ENCODE measurements at regions not wholly inside any gene's neighbourhood (a gene's known extent, or its start where the extent isn't known, plus 50 kb on each side); places are given as distances from the start of the nearest gene placed in this dataset.

- H3K4me3 Mint-ChIP-seq (ENCODE audit: unreplicated experiment), result no peak overlapping the region
- DNase-seq (ENCODE audit: low spot score), result no peak
- no peaks in the 10 kb centered on the region for H3K4me1 Mint-ChIP-seq (ENCODE audit: unreplicated experiment)
- no peak overlapping the region for H3K27ac Mint-ChIP-seq (ENCODE audit: unreplicated experiment)
- H3K27me3 Mint-ChIP-seq (ENCODE audit: unreplicated experiment), result no peaks in the 10 kb centered on the region
- no peaks in the 10 kb centered on the region for H3K36me3 Mint-ChIP-seq (ENCODE audit: low read depth, unreplicated experiment)
- no peaks in the 10 kb centered on the region for H3K9me3 Mint-ChIP-seq (ENCODE audit: unreplicated experiment)
- TF ChIP-seq CTCF (IDR thresholded peaks at IDR 0.05; ENCODE audit: unreplicated experiment), result no peak
Observed at GRCh38 chr4:149112109-149112508, 669.9 kb upstream of the NR3C2 start.

- Mint-ChIP-seq H3K27ac (ENCODE audit: unreplicated experiment) (no peak overlapping the region), H3K9me3 (ENCODE audit: unreplicated experiment) (no peaks in the 10 kb centered on the region)
Observed at GRCh38 chr4:149110481-149110880, 668.3 kb upstream of the NR3C2 start.

GRCh38 chr4:149108626-149109025, 666.4 kb upstream of the NR3C2 start:
- Mint-ChIP-seq H3K9me3 (ENCODE audit: unreplicated experiment) (no peaks in the 10 kb centered on the region), H3K27ac (ENCODE audit: unreplicated experiment) (no peak overlapping the region), H3K4me3 (ENCODE audit: unreplicated experiment) (no peak overlapping the region), H3K36me3 (ENCODE audit: low read depth, unreplicated experiment) (no peaks in the 10 kb centered on the region), H3K4me1 (ENCODE audit: unreplicated experiment) (no peaks in the 10 kb centered on the region), H3K27me3 (ENCODE audit: unreplicated experiment) (no peaks in the 10 kb centered on the region)
- no peak for DNase-seq (ENCODE audit: low spot score)
- TF ChIP-seq CTCF (IDR thresholded peaks at IDR 0.05; ENCODE audit: unreplicated experiment), result no peak

More at GRCh38 chr4:149110481-149110880, 668.3 kb upstream of the NR3C2 start:
- no peak for TF ChIP-seq CTCF (IDR thresholded peaks at IDR 0.05; ENCODE audit: unreplicated experiment)
- no peaks in the 10 kb centered on the region for H3K27me3 Mint-ChIP-seq (ENCODE audit: unreplicated experiment)
- no peak for DNase-seq (ENCODE audit: low spot score)
- H3K4me3 Mint-ChIP-seq (ENCODE audit: unreplicated experiment), result no peak overlapping the region
- no peaks in the 10 kb centered on the region for H3K4me1 Mint-ChIP-seq (ENCODE audit: unreplicated experiment)
- H3K36me3 Mint-ChIP-seq (ENCODE audit: low read depth, unreplicated experiment), result no peaks in the 10 kb centered on the region

- Mint-ChIP-seq H3K9me3 (ENCODE audit: unreplicated experiment) (no peaks in the 10 kb centered on the region), H3K27ac (ENCODE audit: unreplicated experiment) (no peak overlapping the region), H3K4me3 (ENCODE audit: unreplicated experiment) (no peak overlapping the region), H3K27me3 (ENCODE audit: unreplicated experiment) (no peaks in the 10 kb centered on the region), H3K4me1 (ENCODE audit: unreplicated experiment) (no peaks in the 10 kb centered on the region), H3K36me3 (ENCODE audit: low read depth, unreplicated experiment) (no peaks in the 10 kb centered on the region)
- no peak for DNase-seq (ENCODE audit: low spot score)
- TF ChIP-seq CTCF (IDR thresholded peaks at IDR 0.05; ENCODE audit: unreplicated experiment), result no peak
Observed at GRCh38 chr4:149102765-149103164, 660.6 kb upstream of the NR3C2 start.

- TF ChIP-seq CTCF (IDR thresholded peaks at IDR 0.05; ENCODE audit: unreplicated experiment), result no peak
- no peak for DNase-seq (ENCODE audit: low spot score)
- Mint-ChIP-seq H3K36me3 (ENCODE audit: low read depth, unreplicated experiment) (no peaks in the 10 kb centered on the region), H3K27ac (ENCODE audit: unreplicated experiment) (no peak overlapping the region), H3K4me3 (ENCODE audit: unreplicated experiment) (no peak overlapping the region), H3K27me3 (ENCODE audit: unreplicated experiment) (no peaks in the 10 kb centered on the region), H3K9me3 (ENCODE audit: unreplicated experiment) (peaks cover 5% of the 10 kb centered on the region), H3K4me1 (ENCODE audit: unreplicated experiment) (no peaks in the 10 kb centered on the region)
Observed at GRCh38 chr4:149101649-149102048, 659.4 kb upstream of the NR3C2 start.

Data from endothelial cell (in vitro differentiated cells).